AG10803 (cell line): ENCODE measurements at regions not wholly inside any gene's neighbourhood (a gene's known extent, or its start where the extent isn't known, plus 50 kb on each side); places are given as distances from the start of the nearest gene placed in this dataset.

ENCODE experiments used
- DNase-seq: peaks from one replicate; pipeline ENCODE4 v3.0.0; 2010; ENCODE audit warnings: low read depth
- H3K4me3 ChIP-seq: 2 replicates; pipeline ENCODE4 v1.5.1; 2011; ENCODE audit warnings: mild to moderate bottlenecking, low read length, control low read depth
- TF ChIP-seq, protein P1 (sequence below): conservative IDR thresholded peaks from 2 replicates; pipeline ENCODE4 v1.5.1; 2011; ENCODE audit warnings: mild to moderate bottlenecking, low read length, control low read depth, inconsistent platforms

DNA sequence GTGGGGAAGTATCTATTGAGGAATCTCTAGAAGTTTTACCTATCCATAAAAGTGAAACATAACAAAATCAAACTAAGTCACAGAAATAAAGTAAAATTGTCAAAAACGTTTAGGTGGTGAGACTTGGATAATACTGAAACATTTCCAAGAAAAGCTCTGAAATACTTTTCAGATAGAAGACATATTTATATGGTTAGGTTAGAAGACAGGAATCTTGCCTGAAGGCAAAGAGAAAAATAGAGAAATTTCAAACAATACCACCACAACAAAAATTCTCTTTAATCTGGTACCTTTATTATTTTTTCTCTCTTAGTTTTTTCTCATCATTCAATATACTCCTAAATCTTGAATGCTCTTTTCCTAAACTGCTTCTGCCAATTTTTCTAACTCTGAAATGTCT lies 222.7 kb upstream of the PLSCR5 start:
- H3K4me3 ChIP-seq: no peak overlapping the region
- DNase-seq: no peak
- TF ChIP-seq, protein P1, sequence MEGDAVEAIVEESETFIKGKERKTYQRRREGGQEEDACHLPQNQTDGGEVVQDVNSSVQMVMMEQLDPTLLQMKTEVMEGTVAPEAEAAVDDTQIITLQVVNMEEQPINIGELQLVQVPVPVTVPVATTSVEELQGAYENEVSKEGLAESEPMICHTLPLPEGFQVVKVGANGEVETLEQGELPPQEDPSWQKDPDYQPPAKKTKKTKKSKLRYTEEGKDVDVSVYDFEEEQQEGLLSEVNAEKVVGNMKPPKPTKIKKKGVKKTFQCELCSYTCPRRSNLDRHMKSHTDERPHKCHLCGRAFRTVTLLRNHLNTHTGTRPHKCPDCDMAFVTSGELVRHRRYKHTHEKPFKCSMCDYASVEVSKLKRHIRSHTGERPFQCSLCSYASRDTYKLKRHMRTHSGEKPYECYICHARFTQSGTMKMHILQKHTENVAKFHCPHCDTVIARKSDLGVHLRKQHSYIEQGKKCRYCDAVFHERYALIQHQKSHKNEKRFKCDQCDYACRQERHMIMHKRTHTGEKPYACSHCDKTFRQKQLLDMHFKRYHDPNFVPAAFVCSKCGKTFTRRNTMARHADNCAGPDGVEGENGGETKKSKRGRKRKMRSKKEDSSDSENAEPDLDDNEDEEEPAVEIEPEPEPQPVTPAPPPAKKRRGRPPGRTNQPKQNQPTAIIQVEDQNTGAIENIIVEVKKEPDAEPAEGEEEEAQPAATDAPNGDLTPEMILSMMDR: no peak

DNA sequence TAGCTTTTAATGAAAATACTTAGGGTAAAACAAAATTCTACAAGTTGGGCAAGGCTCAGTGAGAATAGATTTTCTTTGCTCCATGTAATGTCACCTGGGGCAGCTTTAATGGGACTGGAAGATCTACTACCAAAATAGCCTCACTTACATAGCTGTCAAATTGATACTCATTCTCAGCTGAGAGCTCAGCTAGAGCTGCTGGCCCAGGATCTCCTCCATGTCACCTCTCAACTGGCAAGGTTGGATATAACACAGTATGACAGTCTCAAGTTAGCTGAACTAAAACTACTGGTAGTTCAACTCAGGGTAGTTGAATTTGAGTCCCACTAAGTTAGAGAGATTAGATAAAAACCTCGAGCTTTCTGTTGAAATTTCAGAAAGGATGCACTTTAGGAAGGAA lies 218.5 kb upstream of the PLSCR5 start:
- no peak for DNase-seq
- TF ChIP-seq, protein P1: no peak
- no peak overlapping the region for H3K4me3 ChIP-seq

DNA sequence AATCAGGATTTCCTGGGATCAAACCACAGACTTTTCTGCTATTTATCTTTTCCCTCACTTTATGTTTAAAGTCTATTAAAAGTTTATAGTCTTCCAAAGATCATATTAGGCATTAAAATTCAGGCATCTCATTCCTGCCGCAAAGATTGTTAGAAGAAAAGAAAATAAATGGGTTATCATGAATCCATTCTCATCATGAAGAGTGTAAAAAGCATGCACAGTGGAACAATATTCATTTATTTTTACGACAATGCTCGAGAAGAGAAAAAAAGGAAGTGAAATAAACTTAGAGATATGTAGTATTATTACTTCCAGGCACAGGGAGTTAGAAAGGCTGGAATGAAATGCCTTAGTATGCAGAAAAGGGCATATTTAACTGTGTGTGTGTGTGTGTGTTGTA lies 213.7 kb upstream of the PLSCR5 start:
- no peak for DNase-seq
- TF ChIP-seq, protein P1: no peak
- no peak overlapping the region for H3K4me3 ChIP-seq

DNA sequence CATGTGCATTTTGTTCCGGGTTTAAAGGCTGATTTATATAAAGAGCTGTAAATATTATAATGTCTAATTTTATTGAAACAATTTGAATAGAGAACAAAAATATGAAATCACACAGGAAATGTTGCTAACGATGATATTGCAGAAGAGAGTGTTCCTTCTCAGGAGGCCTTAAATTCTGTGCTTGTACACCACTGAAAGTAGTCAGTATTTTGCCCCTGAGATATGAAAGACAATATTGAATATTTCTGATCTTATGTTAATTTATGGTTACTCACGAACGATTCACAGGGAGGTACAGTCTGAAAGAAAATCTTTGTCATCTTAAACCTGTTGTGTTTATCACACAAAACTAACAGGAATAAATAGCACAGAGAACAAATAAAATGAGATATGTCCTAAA lies 213.2 kb upstream of the PLSCR5 start:
- TF ChIP-seq, protein P1: no peak
- H3K4me3 ChIP-seq: no peak overlapping the region
- DNase-seq: no peak

DNA sequence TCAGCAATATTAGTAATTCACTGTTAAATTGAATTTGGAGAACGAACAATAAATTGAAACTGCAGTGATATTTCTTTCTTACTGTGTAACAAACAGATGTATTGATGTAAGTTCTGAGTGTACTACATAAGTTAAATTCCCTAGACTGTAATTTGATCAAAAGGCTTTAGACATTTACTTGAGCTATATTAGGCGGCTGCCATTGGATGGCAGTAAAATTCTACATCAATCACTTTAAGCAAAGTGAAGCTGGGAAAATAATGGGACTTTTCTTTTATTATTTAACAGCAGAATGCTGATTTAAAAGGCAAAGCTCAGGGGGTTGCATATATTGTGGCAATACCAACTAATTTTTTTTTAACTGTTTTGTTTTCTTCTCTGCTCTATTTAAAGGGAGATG lies 212.6 kb upstream of the PLSCR5 start:
- DNase-seq: peak; percentile 70
- H3K4me3 ChIP-seq: no peak overlapping the region
- TF ChIP-seq, protein P1: peak; percentile 68

DNA sequence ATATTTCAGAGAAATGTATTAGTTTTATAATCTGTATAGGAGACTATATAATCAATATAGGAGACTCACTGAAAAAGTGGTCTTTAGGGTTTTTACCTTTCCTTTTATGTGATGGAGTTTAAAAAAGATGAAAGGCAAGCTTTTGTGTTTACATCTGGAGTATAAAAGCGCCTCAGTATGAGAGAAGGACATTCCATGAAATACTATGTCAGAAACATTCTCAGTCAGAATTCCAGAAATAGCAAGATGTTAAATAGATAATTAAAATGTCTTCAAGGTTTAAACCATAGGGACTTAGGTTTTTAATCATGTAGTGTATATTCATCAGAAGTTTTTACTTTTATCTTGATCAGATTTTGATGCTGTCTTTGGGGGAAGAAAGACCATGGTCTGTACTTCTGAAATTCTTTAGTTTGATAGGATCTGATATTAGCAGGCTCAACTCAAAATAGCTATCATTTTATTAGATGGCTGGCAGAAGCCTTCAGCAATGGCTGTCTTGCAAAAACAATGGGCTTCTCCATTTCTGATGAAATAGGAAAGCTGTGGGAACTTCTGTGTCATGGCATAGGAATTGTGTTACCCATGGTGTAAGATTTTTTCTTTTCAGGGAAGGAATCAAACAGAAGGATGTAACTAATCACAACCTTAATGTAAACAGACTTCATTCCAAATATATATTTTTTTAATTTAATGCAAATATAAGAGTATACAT lies 209.6 kb upstream of the PLSCR5 start:
- no peak overlapping the region for H3K4me3 ChIP-seq
- DNase-seq: peak; percentile 83
- TF ChIP-seq, protein P1: no peak

DNA sequence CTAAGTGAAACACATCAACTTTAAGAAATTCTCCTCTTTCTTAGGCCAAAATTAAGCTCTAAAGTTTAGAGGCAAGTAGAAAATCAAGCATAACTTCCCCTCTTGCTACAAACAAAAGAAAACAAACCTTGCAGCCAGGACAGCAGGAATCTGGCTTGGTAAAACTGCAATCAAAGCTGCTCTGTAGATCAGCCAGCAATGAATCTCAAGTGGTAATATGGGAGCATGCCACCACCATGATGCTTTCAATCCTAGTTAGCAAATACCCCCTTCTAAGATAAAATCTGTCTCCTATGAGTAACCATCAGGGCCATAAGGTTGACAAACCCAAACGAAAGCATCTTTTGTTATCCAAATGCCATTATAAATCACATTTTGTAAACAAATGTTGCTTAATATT lies 208.3 kb upstream of the PLSCR5 start:
- peak; percentile 69 for DNase-seq
- H3K4me3 ChIP-seq: no peak overlapping the region
- TF ChIP-seq, protein P1: no peak
